NK-92 treated with Interleukin-12 subunit alpha and Interleukin-12 subunit beta, amount 100 ng/mL, for 24 hours (cell line): ENCODE measurements at regions not wholly inside any gene's neighbourhood (a gene's known extent, or its start where the extent isn't known, plus 50 kb on each side); places are given as distances from the start of the nearest gene placed in this dataset.
"Not testable (repeated sequence)": the region's sequence is repeated elsewhere in the genome, so short reads cannot be mapped to it uniquely, and the experiment has no call there.

Experiments used
- DNase-seq: peaks from one replicate; lab custom pipeline; 2025; lab: John Stamatoyannopoulos, UW

DNA sequence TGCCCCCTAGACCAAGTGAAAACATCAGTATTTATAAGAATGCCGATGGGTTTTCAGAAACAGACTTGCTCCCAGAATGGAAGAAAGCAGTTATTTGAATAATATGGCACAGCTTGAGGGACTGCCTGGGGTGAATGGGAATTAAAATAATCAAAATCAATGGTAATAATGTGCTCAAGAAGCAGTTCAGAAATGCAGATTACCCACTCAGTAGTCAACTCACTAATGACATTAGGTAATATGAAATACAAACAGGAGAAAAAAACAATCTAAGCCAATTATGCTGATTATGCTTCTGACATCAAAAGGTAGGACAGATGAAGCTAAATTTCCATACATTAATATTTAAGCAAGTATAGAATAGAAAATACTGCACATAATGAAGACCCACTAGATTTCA is 179.3 kb downstream of the ENC1 start:
- DNase-seq = no peak

DNA sequence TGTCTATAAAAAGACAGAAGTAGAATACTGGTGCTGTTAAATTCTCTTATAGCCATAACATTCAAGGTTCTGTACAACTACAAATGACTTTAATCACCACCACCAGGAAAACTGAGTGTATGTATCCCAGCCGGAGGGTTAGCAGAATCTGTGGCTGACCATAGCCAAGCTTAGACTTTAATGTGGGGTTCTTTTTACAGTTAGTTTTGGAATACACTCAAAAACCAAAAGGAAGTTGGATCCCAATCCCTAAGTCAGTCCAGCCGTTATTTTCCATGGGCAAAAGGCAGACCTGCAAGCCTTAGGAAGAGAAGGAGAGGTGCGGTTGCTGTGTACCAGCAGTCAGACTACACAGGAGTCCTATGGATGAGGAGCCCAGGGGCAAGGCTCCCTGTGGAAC is 179.8 kb downstream of the ENC1 start:
- no peak for DNase-seq

DNA sequence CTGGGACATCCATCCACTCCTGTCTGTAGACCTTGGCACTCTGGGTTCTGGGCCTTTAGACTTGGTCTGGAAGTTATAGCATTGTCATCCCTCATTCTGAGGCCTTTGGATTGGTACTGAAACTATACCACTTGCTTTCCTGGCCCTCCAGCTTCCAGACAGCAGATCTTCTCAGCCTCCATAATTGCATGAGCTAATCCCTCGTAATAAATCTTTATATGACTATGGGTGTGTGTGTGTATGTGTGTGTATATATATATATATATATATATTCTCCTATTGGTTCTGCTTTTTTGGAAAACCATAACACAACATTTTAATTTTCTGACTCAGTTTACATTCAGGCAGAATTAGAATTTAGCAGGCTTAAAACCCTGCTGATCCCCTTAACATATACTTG is 180.5 kb downstream of the ENC1 start:
- DNase-seq = no peak

DNA sequence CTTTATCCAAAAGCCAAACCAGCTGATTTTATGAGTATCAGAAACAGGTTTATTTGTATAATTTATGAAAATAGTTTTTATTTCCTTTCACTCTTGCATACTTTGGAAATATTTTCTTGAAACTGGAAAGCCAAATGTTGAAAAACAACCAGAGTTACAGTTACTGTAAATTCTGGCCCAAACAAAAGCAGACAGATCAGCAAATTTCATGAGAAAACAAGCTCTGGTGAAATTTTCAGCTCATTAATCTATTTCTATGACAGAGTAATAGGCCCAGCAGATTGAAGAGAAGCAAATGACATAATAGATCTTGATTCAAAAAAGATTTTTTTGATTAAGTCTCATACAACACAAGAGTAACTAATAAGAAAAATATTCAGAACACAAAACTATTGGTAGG is 182.7 kb downstream of the ENC1 start:
- DNase-seq = no peak

DNA sequence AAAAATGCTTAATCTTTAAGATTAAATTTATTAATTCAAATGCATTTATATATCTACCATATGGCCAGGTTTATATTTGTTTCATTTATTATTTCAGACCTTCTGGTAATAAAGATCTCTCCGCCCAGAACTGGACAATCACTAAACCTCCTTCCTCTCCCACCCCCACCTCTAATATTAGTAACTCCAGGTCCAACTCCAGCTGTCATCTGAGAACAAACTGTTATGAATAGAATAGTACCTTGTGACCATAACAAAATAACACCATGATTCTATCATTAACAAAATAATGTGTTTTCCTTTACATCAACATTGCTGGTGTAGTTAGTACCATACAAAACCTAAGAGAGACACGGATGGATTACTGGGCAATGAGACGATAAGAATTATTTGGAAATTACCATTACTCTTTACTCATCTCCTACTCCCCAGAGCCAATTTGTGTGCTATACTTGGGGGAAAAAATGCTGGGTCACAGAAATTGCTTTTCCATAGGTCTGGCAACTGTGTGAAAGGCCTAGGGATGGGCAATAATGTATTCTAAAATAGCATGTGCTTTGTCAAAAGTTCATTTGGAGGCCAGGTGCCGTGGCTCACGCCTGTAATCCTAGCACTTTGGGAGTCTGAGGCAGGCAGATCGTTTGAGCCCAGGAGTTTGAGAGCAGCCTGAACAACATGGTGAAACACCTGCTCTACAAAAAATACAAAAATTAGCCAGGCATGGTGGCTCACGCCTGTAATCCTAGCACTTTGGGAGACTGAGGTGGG is 186.1 kb downstream of the ENC1 start:
- DNase-seq = no peak

DNA sequence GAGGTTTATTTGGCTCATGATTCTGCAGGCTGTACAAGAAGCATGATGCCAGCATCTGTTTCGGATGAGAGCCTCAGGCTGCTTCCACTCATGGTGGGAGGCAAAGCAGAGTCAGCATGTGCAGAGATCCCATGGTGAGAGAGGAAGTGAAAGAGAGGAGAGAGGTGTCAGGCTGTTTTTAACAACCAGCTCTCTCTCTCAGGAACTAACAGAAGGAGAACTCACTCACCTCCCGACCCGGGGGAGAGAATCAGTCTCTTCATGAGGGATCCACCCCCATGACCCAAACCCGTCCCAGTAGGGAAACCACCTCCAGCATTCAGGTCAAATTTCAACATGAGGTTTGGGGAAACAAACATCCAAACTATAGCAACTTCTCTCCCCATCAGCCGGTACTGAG is 187.7 kb downstream of the ENC1 start:
- DNase-seq = no peak

DNA sequence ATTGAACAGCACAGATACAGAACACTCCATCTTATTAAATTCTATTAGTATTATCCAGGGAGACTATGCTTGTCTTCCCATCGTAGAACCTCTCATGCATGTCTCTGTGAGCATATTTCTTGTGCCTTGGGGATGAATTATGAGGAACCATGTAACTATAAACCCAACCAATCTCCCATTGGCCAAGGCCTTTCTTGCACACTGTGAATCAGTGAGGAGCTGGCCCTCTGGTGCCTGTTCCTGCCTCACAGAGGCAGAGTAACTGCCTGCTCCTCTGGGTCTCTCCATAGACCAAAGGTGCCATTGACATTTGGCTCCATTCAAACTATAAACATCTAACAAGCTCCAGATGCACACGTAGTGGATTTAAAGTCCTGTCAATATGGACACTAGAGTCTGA is 190.4 kb downstream of the ENC1 start:
- no peak for DNase-seq

DNA sequence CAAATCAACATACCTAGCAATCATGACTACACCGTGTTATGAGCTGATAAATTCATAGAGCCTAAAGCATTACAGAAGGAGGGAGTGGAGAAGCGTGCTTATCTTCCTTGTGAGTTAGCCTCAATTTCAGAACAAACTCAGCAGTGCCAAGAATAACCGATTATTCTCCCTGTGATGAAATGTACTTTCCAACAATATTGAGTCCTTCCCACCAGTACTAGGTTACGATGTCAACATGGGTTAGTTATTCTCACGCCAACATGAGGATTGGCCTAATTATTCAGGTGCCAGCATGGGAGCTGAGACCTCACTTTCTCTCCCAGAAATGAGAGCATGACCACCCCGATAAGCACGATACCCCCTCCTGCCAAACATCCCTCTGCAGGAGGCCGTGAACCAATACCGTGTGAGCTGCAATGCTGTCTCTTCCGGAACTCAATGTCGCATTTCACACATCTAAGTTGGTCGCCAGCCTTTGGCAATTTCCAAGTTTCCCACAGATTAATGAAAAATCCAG is 193.7 kb downstream of the ENC1 start:
- DNase-seq = no peak

DNA sequence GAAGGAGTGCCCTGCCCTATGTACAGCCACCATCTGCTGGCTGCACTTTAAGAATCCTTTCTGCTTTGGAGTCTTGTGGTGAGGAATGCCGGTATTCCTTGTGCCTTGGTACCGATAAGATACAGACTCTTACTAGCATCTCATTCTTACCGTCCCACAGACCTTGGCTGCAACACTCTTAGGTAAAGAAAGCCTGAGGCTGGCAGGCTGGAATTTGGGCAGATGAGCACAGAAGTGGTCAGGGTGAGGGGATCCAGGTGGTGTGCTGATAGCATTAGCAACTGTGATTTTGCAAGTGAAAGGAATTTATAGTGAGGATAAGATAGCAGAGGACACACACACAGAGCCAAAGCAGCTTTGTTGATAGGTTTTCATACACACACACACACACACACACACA is 198.1 kb downstream of the ENC1 start:
- no peak for DNase-seq

DNA sequence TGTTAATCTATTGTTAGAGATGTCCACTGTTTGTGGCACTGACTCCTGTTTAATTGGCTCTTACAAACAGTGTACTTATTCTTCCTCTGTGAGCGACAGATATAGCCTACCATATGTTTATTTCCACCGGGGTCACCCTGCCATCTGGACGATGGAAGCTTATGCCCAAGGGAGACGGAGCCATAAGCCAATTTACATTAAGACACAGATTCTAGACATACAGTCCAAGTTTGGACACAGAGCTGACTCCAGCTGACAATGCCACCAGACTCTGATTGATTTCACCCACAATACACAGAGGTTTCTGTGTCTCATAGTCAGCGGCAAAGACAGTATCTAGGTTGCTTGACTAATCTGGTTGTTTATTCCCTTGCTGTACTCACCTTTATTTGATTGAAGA is 198.9 kb downstream of the ENC1 start:
- DNase-seq = no peak

DNA sequence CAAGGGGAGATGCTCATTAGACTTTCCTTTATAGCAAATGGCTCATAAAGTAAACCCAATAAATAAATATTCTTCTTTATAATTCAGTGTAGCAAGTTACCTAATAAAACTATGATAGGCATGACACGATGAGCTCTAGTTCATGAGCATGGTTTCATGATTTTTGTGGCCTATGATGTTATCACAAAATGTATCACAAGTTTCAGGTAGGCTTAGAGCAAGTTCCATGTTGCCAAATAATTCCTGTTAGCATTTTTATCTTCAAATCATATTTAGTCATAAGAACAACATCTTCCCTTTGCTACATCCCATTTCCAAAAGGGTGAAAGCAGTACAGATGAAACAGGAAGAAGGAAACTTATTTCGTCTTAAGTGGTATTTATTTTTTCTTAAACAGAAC is 200.2 kb downstream of the ENC1 start:
- no peak for DNase-seq

DNA sequence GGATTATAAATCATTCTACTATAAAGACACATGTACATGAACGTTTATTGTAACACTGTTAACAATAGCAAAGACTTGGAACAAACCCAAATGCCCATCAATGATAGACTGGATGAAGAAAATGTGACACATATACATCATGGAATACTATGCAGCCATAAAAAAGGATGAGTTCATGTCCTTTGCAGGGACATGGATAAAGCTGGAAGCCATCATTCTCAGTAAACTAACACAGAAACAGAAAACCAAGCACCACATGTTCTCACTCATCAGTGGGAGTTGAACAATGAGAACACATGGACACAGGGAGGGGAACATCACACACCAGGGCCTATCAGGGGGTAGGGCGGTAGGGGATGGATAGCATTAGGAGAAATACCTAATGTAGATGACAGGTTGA is 202.7 kb downstream of the ENC1 start:
- DNase-seq = not testable (repeated sequence)

DNA sequence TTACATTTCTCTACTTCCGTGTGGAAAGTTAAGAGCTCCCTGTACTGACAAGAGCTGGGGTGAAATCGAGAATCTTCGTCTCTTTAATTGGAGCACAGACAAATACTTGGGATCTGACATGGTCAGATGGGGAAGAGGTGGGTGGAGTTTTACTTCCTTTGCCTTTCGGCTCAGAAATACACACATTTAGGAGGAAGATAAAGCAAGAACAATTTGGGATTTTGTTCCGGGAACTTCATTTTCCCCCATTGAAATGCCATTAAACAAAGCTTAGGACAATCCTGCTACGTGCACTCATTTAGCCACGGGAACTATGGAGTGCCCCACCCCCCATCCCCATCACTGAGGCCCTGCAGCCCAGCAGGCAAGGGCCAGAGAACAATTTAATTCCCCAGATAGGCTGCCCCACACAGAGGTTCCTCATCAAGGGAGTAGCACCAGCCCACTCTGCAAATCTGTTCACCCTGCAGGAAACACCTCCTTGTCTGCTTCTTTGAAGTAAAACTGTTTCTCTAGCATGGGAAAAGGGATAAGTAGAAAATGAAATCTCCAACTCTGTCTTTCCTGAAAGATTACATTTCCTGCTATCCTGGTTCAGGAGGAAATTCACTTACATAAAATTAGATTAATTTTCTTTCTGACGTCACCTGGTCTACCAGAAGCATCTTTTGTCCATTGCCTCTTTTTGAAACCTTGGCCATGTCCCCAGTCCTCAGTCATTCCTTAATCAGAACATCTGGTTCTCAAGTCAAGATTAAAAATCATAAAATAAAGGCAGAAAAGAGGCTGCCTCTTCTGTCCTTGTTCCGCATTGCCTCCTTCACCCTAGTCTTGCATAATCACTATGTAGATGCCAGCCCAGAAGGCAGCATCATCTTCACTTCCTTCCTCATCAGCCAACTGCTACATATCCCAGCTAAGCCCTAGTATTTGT is 206.4 kb downstream of the ENC1 start:
- no peak for DNase-seq

DNA sequence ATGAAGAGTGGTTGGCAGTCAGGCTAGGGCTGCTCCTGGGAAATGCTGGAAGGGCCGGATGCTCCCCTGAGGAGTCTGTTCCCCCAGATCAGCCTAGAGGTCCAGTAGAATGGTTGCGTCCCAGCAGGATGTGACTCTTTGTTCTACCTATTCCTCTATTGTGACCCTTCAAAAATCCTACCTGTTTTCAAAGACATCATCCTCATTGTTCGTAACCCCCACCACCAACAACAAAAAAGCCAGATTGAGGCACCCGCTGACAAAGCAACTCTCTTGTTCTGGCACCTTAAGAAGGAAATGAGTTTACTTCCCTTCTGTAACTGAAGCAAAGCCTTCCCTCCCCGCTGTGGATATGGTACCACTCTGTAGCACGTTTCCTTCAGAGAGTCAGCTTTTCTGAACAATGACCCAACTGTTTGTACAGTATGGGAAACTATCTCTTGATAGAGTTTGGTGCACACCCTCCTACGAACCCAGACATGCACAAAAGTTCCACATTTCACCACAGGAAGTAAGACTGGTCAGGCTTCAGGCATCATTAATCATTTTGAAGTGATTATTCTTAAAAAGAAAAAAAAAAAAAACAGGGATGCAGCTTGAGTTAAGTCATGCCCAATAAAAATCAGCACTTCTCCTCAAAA is 207.2 kb downstream of the ENC1 start:
- DNase-seq = no peak

DNA sequence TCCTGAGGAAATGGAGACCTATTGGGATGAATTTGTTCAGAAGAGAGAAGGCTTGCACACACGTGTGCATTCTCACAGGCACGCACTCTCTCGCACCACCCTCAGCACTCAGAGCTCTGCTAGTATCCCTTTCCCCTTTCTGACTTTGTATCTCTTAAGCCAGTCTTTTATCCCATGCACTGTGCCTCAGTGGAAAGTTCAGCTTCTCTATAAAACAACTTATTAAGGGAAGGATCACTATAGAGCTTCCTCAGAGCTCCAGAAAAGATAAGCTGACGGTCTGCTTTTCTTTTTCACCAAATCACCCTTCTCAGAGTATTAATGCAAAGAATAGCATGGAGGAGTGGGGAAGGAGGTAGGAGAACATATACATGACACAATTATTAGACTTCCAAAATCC is 207.8 kb downstream of the ENC1 start:
- no peak for DNase-seq

DNA sequence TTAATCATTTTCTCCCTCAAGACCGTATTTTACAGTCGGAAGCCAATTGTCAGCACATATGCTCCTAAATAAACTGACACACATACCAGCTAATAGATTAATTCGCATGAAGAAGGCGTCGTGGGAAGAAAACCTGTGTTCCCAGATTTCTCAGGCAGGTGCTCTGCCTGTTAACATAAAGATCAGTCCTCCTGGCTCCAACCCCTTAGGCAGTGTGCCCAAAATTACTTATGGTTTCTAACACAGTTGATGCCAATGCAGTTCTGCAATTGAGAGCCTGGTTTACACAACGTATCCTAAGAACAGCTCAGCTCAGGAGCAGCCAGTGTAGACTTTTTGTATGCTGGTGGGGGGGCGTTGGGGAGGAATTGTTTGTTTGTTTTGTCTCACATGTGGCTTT is 208.3 kb downstream of the ENC1 start:
- no peak for DNase-seq

DNA sequence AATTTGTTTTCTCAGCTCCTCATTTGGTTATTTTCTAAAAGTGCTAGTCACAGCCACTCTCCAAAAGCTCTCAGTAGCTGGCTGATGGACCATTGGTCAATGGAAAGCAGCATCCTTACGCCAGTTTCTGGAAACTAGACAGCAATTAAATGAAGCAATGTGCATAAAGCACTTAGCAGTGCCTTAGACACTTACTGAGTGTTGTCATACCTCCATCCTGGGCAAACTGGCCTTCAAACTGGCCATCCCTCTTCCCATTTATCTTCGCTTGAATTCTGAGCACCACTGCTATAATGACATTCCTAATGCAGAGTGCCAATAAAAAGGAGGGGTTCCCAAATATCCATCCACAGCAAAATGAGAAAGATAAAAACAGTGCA is 209.2 kb downstream of the ENC1 start:
- DNase-seq = no peak

DNA sequence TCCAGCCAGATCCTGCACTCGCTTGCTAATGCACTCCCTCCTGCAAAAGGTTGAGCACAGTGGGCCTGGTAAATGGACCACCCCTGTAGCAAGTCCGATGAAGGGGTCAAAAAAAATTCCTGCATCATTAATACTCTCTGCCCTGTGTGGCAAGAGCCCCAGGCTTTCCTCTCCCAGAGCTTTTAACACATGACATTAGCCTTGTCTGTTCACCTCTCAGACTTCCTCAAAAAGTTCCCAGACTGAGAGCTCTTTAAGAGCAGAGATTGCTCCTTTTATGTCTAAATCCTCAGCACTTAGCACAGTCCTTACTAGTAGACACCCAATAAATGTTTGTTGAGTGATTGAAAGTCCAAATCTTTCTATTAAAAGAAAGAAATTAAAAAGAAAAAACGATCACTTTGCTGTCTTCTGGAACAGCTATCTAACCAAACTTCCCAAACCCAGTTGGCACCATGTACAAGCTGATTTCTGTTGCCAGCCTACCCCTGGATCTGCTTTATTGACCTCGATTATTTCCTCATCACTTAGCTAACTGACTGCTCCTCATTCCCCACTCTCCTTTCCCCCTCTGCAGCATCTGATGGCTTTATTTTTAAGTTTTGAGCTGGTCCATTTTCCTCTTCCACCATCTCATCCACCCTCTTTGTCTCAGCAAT is 209.8 kb downstream of the ENC1 start:
- DNase-seq = no peak

DNA sequence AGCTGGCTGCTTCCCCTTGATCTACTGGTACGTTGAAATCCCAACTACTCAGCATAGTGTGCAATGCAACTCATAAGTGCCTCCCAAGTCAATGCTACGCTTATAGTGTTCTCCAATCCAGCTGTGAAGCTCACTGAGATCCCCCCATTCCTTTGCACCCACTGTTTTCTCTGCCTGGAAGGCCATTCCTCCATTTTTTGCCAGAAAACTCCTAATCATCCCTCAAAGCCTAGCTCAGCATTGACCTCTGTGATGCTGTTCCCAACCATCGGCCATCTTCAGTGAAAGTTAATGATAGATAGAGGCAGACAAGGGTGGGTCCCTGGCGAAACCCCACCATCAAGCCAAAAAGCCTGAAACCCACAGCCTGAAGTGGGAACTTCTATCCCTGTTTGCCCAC is 211.0 kb downstream of the ENC1 start:
- DNase-seq = no peak

DNA sequence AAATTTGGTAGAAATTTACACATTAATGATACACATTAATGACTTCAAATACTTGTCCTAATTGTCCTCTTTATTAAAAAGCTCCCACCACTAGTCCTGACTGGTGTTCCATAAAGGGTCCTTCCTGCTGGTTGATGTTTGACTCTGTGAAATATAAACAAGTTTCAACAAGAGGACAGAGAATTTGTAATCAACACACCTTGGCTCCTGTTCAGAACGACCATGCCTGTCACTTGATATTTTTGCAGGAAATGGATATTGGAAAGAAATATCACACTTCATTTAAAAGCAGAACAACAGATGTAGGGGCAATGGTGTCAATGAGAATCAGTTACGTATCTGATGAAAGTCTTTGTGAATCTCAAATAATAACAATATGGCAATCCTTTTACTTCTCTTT is 211.7 kb downstream of the ENC1 start:
- no peak for DNase-seq

DNA sequence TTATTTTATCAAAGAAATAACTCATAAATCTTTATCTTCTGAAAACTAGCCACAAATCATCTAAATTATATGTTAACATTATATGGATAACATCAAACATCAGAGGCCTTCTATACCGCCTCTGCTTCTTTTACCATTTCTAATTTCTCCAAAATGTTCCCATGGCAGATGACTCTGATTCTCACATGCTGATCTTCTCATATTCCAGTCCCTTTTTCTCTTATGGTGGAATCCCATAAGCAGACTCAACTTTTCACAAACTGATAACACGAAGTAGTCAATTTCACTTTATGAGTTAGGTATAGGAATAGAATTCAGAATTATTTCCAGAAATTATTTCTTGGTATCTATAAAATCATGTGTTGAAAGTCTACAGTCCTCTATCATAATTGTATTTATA is 212.3 kb downstream of the ENC1 start:
- no peak for DNase-seq

DNA sequence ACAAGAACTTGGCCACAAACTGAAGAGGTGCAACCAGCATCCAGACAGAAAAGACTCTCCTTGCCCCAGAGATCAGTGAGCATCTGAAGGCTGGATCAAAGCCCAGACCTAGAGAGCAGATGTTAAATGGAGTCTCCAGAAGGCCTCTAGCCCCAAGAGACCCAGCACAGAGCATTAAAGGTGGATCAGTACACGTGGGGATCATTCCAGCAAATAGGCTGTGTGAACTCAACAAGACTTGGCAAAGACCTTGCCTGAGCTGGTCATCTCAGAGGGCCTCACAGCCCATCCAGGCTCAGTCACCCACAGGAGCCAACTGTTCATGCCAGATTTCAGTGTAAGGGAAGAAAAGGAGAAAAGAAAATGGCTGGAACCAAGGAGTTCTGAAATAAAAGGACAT is 214.0 kb downstream of the ENC1 start:
- DNase-seq = no peak
